IMR-90 (cell line): ENCODE measurements at regions not wholly inside any gene's neighbourhood (a gene's known extent, or its start where the extent isn't known, plus 50 kb on each side); places are given as distances from the start of the nearest gene placed in this dataset.
"Not testable (repeated sequence)": the region's sequence is repeated elsewhere in the genome, so short reads cannot be mapped to it uniquely, and the experiment has no call there.

Experiments
- ATAC-seq: fragments of 200-7000 bp; cut with Tn5 transposase; 2 replicates; pipeline ENCODE4 v1.9.1; 2020; ENCODE audit warnings: low read depth, mild to moderate bottlenecking, moderate library complexity
- BruUV-seq: library from RNA; stranded (reverse); fragments of 400-500 nt; replicated peaks from 2 replicates; lab custom pipeline; 2021; lab: Mats Ljungman, UMichigan
- CTCF ChIA-PET: fragments of 300-600 bp; formaldehyde crosslinking; extraction: SDS; loops from one replicate; lab custom pipeline; 2021; ENCODE audit warnings: antibody characterized with exemption; lab: Yijun Ruan, JAX
- POLR2A ChIA-PET: fragments of 300-600 bp; sonication (Branson Sonifier 250); formaldehyde crosslinking; loops from one replicate; lab custom pipeline; 2022; ENCODE audit warnings: antibody characterized with exemption; ENCODE audit not compliant: unreplicated experiment; lab: Charles Lee
- DNase-seq: peaks from one replicate; pipeline ENCODE4 v3.0.0; 2013
- H2AFZ ChIP-seq: replicated peaks from 2 replicates; pipeline ENCODE3; 2013; ENCODE audit warnings: low read length, mild to moderate bottlenecking; ENCODE audit not compliant: poor library complexity
- H2AK5ac ChIP-seq: 2 replicates; pipeline ENCODE4 v1.6.1; 2013; ENCODE audit warnings: low read depth, low read length, inconsistent platforms
- H2AK9ac ChIP-seq: replicated peaks from 2 replicates; pipeline ENCODE3; 2013; ENCODE audit warnings: mild to moderate bottlenecking, low read depth, low read length, moderate library complexity; ENCODE audit not compliant: poor library complexity
- H2BK120ac ChIP-seq: 2 replicates; pipeline ENCODE4 v1.6.1; 2013; ENCODE audit warnings: low read depth, low read length, inconsistent platforms
- H2BK15ac ChIP-seq: 3 replicates; pipeline ENCODE4 v1.6.1; 2013; ENCODE audit warnings: low read depth, low read length, inconsistent platforms
- H2BK20ac ChIP-seq: 2 replicates; pipeline ENCODE4 v1.6.1; 2013; ENCODE audit warnings: low read depth, mild to moderate bottlenecking, inconsistent platforms, low read length, moderate library complexity
- H2BK5ac ChIP-seq: 2 replicates; pipeline ENCODE4 v1.6.1; 2013; ENCODE audit warnings: mild to moderate bottlenecking, low read depth, low read length, inconsistent platforms; ENCODE audit not compliant: poor library complexity, severe bottlenecking
- H3K14ac ChIP-seq: replicated peaks from 2 replicates; pipeline ENCODE4 v1.6.1; 2013; ENCODE audit warnings: low read depth, low read length, inconsistent platforms
- H3K18ac ChIP-seq: 2 replicates; pipeline ENCODE4 v1.6.1; 2013; ENCODE audit warnings: low read depth, low read length, control low read depth
- H3K23ac ChIP-seq: 2 replicates; pipeline ENCODE4 v1.6.1; 2013; ENCODE audit warnings: low read depth, low read length, inconsistent platforms
- H3K27ac ChIP-seq: 2 replicates; pipeline ENCODE4 v1.5.1; 2013; ENCODE audit warnings: mild to moderate bottlenecking, control low read depth, low read length; ENCODE audit not compliant: insufficient read depth
- H3K27me3 ChIP-seq: 2 replicates; pipeline ENCODE4 v1.6.1; 2013; ENCODE audit warnings: low read length; ENCODE audit not compliant: control insufficient read depth, insufficient read depth
- H3K36me3 ChIP-seq: 2 replicates; pipeline ENCODE4 v1.6.1; 2013; ENCODE audit warnings: low read length, mixed read lengths; ENCODE audit not compliant: control insufficient read depth, insufficient read depth
- H3K4ac ChIP-seq: 2 replicates; pipeline ENCODE4 v1.6.1; 2013; ENCODE audit warnings: low read depth, low read length, inconsistent platforms
- H3K4me1 ChIP-seq: 2 replicates; pipeline ENCODE4 v1.6.1; 2013; ENCODE audit warnings: low read length, mixed read lengths; ENCODE audit not compliant: control insufficient read depth, insufficient read depth
- H3K4me2 ChIP-seq: 2 replicates; pipeline ENCODE4 v1.6.1; 2013; ENCODE audit warnings: low read depth, mild to moderate bottlenecking, control low read depth, low read length, moderate library complexity
- H3K4me3 ChIP-seq: 2 replicates; pipeline ENCODE4 v1.5.1; 2013; ENCODE audit warnings: low read depth, mild to moderate bottlenecking, control low read depth, low read length, moderate library complexity; ENCODE audit not compliant: insufficient read depth
- H3K56ac ChIP-seq: 2 replicates; pipeline ENCODE4 v1.6.1; 2013; ENCODE audit warnings: low read length, inconsistent platforms; ENCODE audit not compliant: insufficient read depth; ENCODE audit errors: extremely low read depth
- H3K79me1 ChIP-seq, 2 experiments: 2 replicates each; pipeline ENCODE4 v1.6.1; 2013; ENCODE audit warnings: low read length in 2 of 2, inconsistent platforms in 1 of 2, low read depth in 1 of 2
- H3K9ac ChIP-seq: 2 replicates; pipeline ENCODE4 v1.6.1; 2013; ENCODE audit warnings: low read depth, low read length, control low read depth
- H3K9me1 ChIP-seq: 2 replicates; pipeline ENCODE4 v1.6.1; 2013; ENCODE audit warnings: low read length, inconsistent platforms; ENCODE audit not compliant: insufficient read depth
- H3K9me3 ChIP-seq: 2 replicates; pipeline ENCODE4 v1.6.1; 2013; ENCODE audit warnings: low read length; ENCODE audit not compliant: control insufficient read depth, insufficient read depth
- H4K20me1 ChIP-seq: 2 replicates; pipeline ENCODE4 v1.6.1; 2013; ENCODE audit warnings: low read length, inconsistent platforms; ENCODE audit not compliant: insufficient read depth
- H4K5ac ChIP-seq: 2 replicates; pipeline ENCODE4 v1.6.1; 2013; ENCODE audit warnings: mild to moderate bottlenecking, low read depth, low read length, control low read depth
- H4K8ac ChIP-seq, 2 experiments: 2 replicates each; pipeline ENCODE4 v1.6.1; 2013; ENCODE audit warnings: low read depth in 2 of 2, low read length in 2 of 2, control low read depth in 1 of 2, inconsistent platforms in 1 of 2
- H4K91ac ChIP-seq: 2 replicates; pipeline ENCODE4 v1.6.1; 2013; ENCODE audit warnings: low read depth, low read length, inconsistent platforms; ENCODE audit not compliant: insufficient read depth
- RAD21 ChIP-seq: IDR thresholded peaks from 2 replicates; pipeline ENCODE4 v1.6.1; 2012; ENCODE audit warnings: low read length, improper control_type of control experiment
- WGBS, 2 experiments: methylation state at CpG; one replicate each; pipeline versions ENCODE4 v1.1.5 to v1.1.7; 2013; ENCODE audit warnings: missing lambda C conversion rate in 2 of 2; ENCODE audit not compliant: insufficient read length in 1 of 2; ENCODE audit errors: extremely low coverage in 2 of 2; 5-methylcytosine and 5-hydroxymethylcytosine counted together
- dilution Hi-C: fragments of 300-500 bp; cut with HindIII; formaldehyde crosslinking; loops from one replicate; pipeline ENCODE4 v1.14.3; 2018; ENCODE audit warnings: low sequenced_read_pairs; ENCODE audit not compliant: unreplicated experiment
- in situ Hi-C: fragments of 300-500 bp; cut with MboI; formaldehyde crosslinking; loops from 3 replicates; pipeline ENCODE4 v1.14.3; 2019; ENCODE audit warnings: low sequenced_read_pairs, inconsistent platforms, mixed read lengths
- intact Hi-C: fragments of 100-400 bp; cut with micrococcal nuclease; formaldehyde crosslinking; loops from 2 replicates; pipeline ENCODE4 v1.10.0; 2022
- TF ChIP-seq, protein P1 (sequence below): conservative IDR thresholded peaks from 2 replicates; pipeline ENCODE4 v1.5.1; 2012; ENCODE audit warnings: mild to moderate bottlenecking, low read depth, low read length, improper control_type of control experiment

GRCh38 chr10:58058683-58059082 lies 209.0 kb downstream of the IPMK start:
- H3K79me1 ChIP-seq, H3K9me1 ChIP-seq, H3K56ac ChIP-seq, dilution Hi-C loops, H2BK20ac ChIP-seq, CTCF ChIA-PET, H2AFZ ChIP-seq, H3K4ac ChIP-seq, H3K14ac ChIP-seq, ATAC-seq, H4K91ac ChIP-seq, H3K23ac ChIP-seq, H3K4me1 ChIP-seq, H3K4me3 ChIP-seq, H3K9me3 ChIP-seq, H3K4me2 ChIP-seq, H2BK120ac ChIP-seq, H4K20me1 ChIP-seq, POLR2A ChIA-PET, H4K5ac ChIP-seq, H2AK5ac ChIP-seq, H3K27ac ChIP-seq, H3K9ac ChIP-seq, H2AK9ac ChIP-seq, H4K8ac ChIP-seq, H2BK15ac ChIP-seq, H3K27me3 ChIP-seq, BruUV-seq, H2BK5ac ChIP-seq, H3K36me3 ChIP-seq, H3K18ac ChIP-seq: not testable (repeated sequence)
- WGBS, 2 experiments, result no CpG with 5 or more reads among the region's 1 CpG
- peak; percentile 44; the same call in 1 of the 2 replicates for TF ChIP-seq RAD21
- TF ChIP-seq, protein P1, sequence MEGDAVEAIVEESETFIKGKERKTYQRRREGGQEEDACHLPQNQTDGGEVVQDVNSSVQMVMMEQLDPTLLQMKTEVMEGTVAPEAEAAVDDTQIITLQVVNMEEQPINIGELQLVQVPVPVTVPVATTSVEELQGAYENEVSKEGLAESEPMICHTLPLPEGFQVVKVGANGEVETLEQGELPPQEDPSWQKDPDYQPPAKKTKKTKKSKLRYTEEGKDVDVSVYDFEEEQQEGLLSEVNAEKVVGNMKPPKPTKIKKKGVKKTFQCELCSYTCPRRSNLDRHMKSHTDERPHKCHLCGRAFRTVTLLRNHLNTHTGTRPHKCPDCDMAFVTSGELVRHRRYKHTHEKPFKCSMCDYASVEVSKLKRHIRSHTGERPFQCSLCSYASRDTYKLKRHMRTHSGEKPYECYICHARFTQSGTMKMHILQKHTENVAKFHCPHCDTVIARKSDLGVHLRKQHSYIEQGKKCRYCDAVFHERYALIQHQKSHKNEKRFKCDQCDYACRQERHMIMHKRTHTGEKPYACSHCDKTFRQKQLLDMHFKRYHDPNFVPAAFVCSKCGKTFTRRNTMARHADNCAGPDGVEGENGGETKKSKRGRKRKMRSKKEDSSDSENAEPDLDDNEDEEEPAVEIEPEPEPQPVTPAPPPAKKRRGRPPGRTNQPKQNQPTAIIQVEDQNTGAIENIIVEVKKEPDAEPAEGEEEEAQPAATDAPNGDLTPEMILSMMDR, result peak; percentile 40
- in situ Hi-C loops (loop anchor here (25.0 kb wide), 1 partner anchor 346 kb away; no protein-coding TSS in a partner anchor), intact Hi-C loops (loop anchor here (1.0 kb wide), 1 partner anchor 341 kb away; no protein-coding TSS in a partner anchor)
- peak; percentile 46 for DNase-seq
